ENCODE measurements at regions not wholly inside any gene's neighbourhood (a gene's known extent, or its start where the extent isn't known, plus 50 kb on each side); places are given as distances from the start of the nearest gene placed in this dataset.

DNA sequence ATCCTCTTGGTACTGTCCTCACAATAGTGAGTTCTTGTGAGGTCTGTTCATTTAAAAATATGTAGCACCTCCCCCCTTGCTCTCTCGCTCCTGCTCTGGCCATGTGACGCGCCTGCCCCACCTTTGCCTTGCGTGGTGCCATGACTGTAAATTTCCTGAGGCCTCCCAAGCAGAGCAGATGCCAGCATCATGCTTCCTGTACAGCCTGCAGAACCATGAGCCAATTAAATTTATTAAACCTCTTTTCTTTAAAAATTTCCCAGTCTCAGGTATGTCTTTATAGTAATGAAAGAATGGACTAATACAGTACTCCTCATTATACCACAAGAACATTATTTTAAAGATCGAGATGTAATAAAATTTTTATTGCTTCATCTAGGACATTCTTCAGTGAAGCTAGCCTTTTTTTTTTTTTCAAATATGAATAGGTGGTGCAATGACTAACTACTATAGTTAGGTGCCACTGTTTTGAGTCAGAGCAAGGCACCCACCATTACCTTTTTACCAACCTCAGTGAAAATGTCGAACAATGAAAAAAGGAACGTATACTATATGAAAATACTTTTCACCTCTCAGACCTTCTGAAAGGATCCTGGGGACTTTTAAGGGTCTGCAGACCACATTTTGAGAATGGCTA lies 191.1 kb upstream of the SGK1 start:
- no peaks in the 10 kb centered on the region for H3K4me1 ChIP-seq (ENCODE audit: low read depth)
- TF ChIP-seq, protein P1, sequence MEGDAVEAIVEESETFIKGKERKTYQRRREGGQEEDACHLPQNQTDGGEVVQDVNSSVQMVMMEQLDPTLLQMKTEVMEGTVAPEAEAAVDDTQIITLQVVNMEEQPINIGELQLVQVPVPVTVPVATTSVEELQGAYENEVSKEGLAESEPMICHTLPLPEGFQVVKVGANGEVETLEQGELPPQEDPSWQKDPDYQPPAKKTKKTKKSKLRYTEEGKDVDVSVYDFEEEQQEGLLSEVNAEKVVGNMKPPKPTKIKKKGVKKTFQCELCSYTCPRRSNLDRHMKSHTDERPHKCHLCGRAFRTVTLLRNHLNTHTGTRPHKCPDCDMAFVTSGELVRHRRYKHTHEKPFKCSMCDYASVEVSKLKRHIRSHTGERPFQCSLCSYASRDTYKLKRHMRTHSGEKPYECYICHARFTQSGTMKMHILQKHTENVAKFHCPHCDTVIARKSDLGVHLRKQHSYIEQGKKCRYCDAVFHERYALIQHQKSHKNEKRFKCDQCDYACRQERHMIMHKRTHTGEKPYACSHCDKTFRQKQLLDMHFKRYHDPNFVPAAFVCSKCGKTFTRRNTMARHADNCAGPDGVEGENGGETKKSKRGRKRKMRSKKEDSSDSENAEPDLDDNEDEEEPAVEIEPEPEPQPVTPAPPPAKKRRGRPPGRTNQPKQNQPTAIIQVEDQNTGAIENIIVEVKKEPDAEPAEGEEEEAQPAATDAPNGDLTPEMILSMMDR (IDR thresholded peaks at IDR 0.05) = no peak
- H3K4me3 ChIP-seq = no peak overlapping the region
- DNase-seq (no peak), ATAC-seq (peak; percentile 65)
- no peaks in the 10 kb centered on the region for H3K36me3 ChIP-seq (ENCODE audit: low read depth)
- no peaks in the 10 kb centered on the region for H3K9me3 ChIP-seq
- intact Hi-C loops (cut with DNase I, micrococcal nuclease) = no loop called here

DNA sequence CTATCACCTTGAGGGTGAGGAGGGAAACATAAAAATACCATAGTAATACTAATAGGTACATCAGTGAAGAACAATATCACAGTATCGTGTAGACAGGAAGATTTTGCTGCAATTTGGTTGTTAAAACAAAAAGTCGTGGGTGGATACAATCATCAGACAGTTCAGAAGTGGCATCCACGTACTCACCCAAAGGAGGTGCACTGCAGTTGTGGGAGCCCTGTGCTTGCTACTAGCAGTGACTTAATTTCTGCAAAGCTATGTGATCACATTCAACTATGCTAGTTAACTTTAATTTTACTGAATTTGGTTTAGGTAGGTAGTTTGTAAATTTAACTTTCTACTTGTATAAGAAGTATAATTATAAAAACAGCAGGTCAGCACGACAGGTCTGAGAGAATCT lies 188.2 kb upstream of the SGK1 start:
- no peaks in the 10 kb centered on the region for H3K9me3 ChIP-seq
- H3K4me1 ChIP-seq (ENCODE audit: low read depth) = peaks cover 3% of the 10 kb centered on the region
- intact Hi-C loops (cut with DNase I, micrococcal nuclease) = no loop called here
- H3K36me3 ChIP-seq (ENCODE audit: low read depth) = no peaks in the 10 kb centered on the region
- TF ChIP-seq, protein P1 (IDR thresholded peaks at IDR 0.05) = no peak
- H3K4me3 ChIP-seq = no peak overlapping the region
- no peak for DNase-seq
- no peak for ATAC-seq

GRCh38 chr6:134503585-134504281 lies 185.8 kb upstream of the SGK1 start:
- peaks cover 3% of the 10 kb centered on the region for H3K4me1 ChIP-seq (ENCODE audit: low read depth)
- no peaks in the 10 kb centered on the region for H3K36me3 ChIP-seq (ENCODE audit: low read depth)
- H3K9me3 ChIP-seq = no peaks in the 10 kb centered on the region
- ATAC-seq = no peak
- intact Hi-C loops (cut with DNase I, micrococcal nuclease) = no loop called here
- TF ChIP-seq, protein P1 (IDR thresholded peaks at IDR 0.05) = no peak
- H3K4me3 ChIP-seq = no peak overlapping the region
- DNase-seq = no peak

DNA sequence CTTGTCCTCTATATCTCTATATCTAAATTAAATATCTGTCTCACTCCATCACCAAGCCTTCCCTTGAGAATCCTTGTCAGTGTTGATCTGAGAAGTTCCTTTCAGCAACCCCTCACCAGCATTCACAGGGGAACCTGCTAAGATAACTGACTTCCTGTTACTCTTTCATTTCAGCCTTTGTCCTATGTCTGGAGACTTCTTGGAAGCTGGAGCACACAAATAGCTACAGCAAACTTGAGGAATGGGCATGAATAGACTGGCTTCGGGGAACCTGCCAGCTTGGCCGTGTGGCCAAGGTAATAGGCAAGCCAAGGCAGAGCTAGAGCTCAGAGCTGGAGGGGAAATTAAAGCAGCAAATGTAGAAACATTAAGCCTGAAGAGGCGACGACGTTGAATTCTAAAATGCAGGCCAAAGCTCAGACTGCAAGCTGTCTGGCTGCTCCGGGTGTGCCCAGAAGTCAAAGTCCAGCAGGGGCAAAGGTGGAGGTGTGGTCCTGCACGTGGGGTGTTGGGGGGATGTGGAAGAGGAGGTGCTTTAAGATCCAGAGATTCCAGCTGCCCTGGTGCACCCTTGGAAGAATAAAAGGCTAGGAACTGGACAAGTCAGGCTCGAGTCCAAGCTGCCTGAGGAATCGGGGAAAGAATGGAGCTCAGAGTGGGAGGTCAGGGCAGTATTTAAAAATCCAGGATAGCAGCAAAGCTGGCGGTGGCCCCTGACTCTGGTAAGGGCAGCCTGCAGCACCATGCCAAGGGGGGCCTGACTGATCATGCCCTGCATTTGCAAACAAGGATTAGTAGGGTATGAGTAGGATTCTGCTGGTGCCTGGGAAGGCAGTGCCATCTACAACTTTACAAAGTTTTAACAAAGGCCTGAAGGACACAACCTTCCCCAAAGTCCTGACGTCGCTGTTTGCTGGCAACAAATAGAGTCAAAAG lies 185.0 kb upstream of the SGK1 start:
- TF ChIP-seq, protein P1 (IDR thresholded peaks at IDR 0.05) = no peak
- Histone ChIP-seq H3K4me3 (no peak overlapping the region), H3K36me3 (ENCODE audit: low read depth) (no peaks in the 10 kb centered on the region), H3K4me1 (ENCODE audit: low read depth) (peaks cover 3% of the 10 kb centered on the region), H3K9me3 (no peaks in the 10 kb centered on the region)
- DNase-seq (peak; percentile 65 to 84 (median 80)), ATAC-seq (peak; percentile 98)
- intact Hi-C loops (cut with DNase I, micrococcal nuclease) = no loop called here

DNA sequence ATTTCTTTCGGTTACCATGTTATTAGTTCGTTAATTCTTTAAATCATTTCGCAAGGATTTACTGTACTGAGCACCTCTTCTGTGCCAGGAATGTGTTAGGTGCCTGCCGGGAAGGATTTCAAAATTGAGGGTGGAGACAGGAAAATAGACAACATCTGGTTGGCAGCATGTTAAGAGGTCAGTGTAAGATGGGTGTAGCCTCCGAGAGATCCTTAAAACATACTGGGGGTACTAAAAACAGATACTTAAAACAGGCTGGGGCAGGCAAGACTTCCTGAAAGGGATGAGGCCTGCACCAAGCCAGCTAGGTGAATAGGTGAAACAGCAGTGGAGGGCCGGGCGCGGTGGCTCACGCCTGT lies 178.0 kb upstream of the SGK1 start:
- no peak for ATAC-seq

More for the DNA sequence above, 178.0 kb upstream of the SGK1 start:
- Histone ChIP-seq H3K4me3 (no peak overlapping the region), H3K36me3 (ENCODE audit: low read depth) (no peaks in the 10 kb centered on the region), H3K9me3 (no peaks in the 10 kb centered on the region), H3K4me1 (ENCODE audit: low read depth) (no peaks in the 10 kb centered on the region)
- intact Hi-C loops (cut with DNase I, micrococcal nuclease) = no loop called here
- DNase-seq = no peak
- TF ChIP-seq, protein P1 (IDR thresholded peaks at IDR 0.05) = no peak

Measured in mucosa of descending colon (tissue), 3 donors.